ENCODE measurements at regions not wholly inside any gene's neighbourhood (a gene's known extent, or its start where the extent isn't known, plus 50 kb on each side); places are given as distances from the start of the nearest gene placed in this dataset.

DNA sequence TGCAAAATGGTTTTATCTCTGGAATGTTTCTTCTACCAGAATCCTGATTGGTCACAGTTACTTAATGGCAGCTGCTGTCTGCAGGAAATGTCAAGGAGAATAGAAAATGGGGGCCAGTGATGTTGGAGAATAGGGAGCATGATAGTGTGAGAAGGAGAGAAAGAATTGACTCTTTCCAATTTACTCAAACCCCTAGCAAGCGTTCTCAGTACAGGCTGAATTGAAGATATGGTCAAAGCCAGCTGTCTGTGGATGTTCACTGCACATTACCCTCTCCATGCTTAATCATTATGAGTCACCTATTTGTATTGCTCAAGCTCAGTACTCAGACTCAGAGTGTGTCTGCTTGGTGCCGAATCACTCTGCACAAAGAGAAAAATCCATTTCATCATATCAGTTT lies 57.8 kb upstream of the FAM47B start:
- ChIA-PET POLR2A (interaction anchor here (1.5 kb wide), 1 partner anchor 9 kb away, joined by 5 read pairs; no protein-coding TSS in a partner anchor), CTCF (interaction anchor here (2.9 kb wide), 1 partner anchor 34 kb away, joined by 7 read pairs; no protein-coding TSS in a partner anchor)
- peak overlapping the region; percentile 83 for H3K4me2 ChIP-seq
- DNase-seq (ENCODE audit: low read depth in 1 of 2, low spot score in 1 of 2) (peak; percentile 33 to 73), ATAC-seq (peak; percentile 100), FAIRE-seq (peak; percentile 100)
- peak overlapping the region; percentile 87 to 92 for H3K27ac ChIP-seq
- no peak overlapping the region for H3K4me3 ChIP-seq
- TF ChIP-seq FOSB (CRISPR knock-in tag; IDR thresholded peaks at IDR 0.05) (no peak), POLR2AphosphoS2 (conservative IDR thresholded peaks at IDR 0.05; ENCODE audit: low read length) (no peak), RFX5 (IDR thresholded peaks at IDR 0.05) (no peak), CHD2 (IDR thresholded peaks at IDR 0.05; ENCODE audit: low read length, partially characterized antibody) (no peak), MYC (IDR thresholded peaks at IDR 0.05; ENCODE audit: borderline replicate concordance, low read length) (no peak), NFE2L2 (conservative IDR thresholded peaks at IDR 0.05; ENCODE audit: low read length) (peak; percentile 45; the same call in 1 of the 2 replicates), MAX (IDR thresholded peaks at IDR 0.05) (peak; percentile 38; the same call in 1 of the 2 replicates), TFCP2L1 (CRISPR knock-in tag; IDR thresholded peaks at IDR 0.05) (no peak), RAD21 (conservative IDR thresholded peaks at IDR 0.05 in 1 of 2, IDR thresholded peaks at IDR 0.05 in 1 of 2) (no peak), MAZ (IDR thresholded peaks at IDR 0.05; ENCODE audit: borderline replicate concordance, low read depth, low read length) (no peak), EP300 (IDR thresholded peaks at IDR 0.05) (peak in 1 of 2 experiments; percentile 19; a peak in 1 of 5 replicates), JUN (IDR thresholded peaks at IDR 0.05) (peak; percentile 62 to 64; a peak in 2 of 5 replicates), CEBPB (IDR thresholded peaks at IDR 0.05) (peak; percentile 90 to 95), TP53 (CRISPR knock-in tag; IDR thresholded peaks at IDR 0.05) (no peak), ZC3H11A (IDR thresholded peaks at IDR 0.05) (no peak), JUNB (IDR thresholded peaks at IDR 0.05) (peak; percentile 88), HES2 (IDR thresholded peaks at IDR 0.05) (0 out of 2 replicates have a peak, but pooled peaks have one; percentile 38), FOSL2 (IDR thresholded peaks at IDR 0.05) (peak; percentile 95), FOSL2 (CRISPR knock-in tag; IDR thresholded peaks at IDR 0.05) (peak; percentile 96)
- TF ChIP-seq, protein P1, sequence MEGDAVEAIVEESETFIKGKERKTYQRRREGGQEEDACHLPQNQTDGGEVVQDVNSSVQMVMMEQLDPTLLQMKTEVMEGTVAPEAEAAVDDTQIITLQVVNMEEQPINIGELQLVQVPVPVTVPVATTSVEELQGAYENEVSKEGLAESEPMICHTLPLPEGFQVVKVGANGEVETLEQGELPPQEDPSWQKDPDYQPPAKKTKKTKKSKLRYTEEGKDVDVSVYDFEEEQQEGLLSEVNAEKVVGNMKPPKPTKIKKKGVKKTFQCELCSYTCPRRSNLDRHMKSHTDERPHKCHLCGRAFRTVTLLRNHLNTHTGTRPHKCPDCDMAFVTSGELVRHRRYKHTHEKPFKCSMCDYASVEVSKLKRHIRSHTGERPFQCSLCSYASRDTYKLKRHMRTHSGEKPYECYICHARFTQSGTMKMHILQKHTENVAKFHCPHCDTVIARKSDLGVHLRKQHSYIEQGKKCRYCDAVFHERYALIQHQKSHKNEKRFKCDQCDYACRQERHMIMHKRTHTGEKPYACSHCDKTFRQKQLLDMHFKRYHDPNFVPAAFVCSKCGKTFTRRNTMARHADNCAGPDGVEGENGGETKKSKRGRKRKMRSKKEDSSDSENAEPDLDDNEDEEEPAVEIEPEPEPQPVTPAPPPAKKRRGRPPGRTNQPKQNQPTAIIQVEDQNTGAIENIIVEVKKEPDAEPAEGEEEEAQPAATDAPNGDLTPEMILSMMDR (IDR thresholded peaks at IDR 0.05): no peak
- TF ChIP-seq, protein P2, sequence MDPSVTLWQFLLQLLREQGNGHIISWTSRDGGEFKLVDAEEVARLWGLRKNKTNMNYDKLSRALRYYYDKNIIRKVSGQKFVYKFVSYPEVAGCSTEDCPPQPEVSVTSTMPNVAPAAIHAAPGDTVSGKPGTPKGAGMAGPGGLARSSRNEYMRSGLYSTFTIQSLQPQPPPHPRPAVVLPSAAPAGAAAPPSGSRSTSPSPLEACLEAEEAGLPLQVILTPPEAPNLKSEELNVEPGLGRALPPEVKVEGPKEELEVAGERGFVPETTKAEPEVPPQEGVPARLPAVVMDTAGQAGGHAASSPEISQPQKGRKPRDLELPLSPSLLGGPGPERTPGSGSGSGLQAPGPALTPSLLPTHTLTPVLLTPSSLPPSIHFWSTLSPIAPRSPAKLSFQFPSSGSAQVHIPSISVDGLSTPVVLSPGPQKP (IDR thresholded peaks at IDR 0.05; ENCODE audit: low read depth, low read length): no peak
- TF ChIP-seq, protein P3, sequence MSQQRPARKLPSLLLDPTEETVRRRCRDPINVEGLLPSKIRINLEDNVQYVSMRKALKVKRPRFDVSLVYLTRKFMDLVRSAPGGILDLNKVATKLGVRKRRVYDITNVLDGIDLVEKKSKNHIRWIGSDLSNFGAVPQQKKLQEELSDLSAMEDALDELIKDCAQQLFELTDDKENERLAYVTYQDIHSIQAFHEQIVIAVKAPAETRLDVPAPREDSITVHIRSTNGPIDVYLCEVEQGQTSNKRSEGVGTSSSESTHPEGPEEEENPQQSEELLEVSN (IDR thresholded peaks at IDR 0.05; ENCODE audit: borderline replicate concordance, low read depth): no peak
- WGBS (ENCODE audit: missing lambda C conversion rate): 0% methylated on average over 2 of the region's 2 CpGs
- no peaks in the 10 kb centered on the region for H3K9me3 ChIP-seq
- peaks cover 35% of the 10 kb centered on the region for H3K4me1 ChIP-seq

DNA sequence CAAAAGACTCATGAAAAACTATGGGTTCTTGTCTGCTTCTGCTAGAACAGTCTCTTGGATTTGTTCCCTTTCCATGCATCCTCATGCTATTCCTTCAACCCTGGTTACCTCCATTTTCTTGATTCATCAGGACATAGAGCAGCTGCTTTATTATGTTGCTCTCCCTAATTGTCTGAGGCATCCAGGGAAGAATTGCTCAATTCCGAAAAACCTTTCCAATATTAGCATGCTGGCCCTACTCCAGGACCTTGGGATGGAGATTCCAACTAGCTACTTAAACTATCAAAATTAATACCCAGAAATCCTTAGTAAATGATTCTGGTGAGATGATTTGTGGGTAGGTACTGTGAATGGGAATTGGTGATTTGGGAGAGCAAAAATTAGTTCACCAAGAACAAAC lies 56.6 kb upstream of the FAM47B start:
- DNase-seq (ENCODE audit: low read depth in 1 of 2, low spot score in 1 of 2) (no peak), ATAC-seq (no peak), FAIRE-seq (no peak)
- Histone ChIP-seq H3K4me3 (no peak overlapping the region), H3K9me3 (no peaks in the 10 kb centered on the region), H3K4me1 (peaks cover 23% of the 10 kb centered on the region), H3K27ac (peak overlapping the region; percentile 87 to 92; a peak in 5 of 6 replicates), H3K4me2 (peak overlapping the region; percentile 83; the same call in 2 of the 3 replicates)
- no peak for TF ChIP-seq TP53 (CRISPR knock-in tag; IDR thresholded peaks at IDR 0.05)
- TF ChIP-seq ESRRA (IDR thresholded peaks at IDR 0.05; ENCODE audit: borderline replicate concordance, low read length): no peak
- no peak for TF ChIP-seq BHLHE40 (IDR thresholded peaks at IDR 0.05; ENCODE audit: low read depth, low read length)
- TF ChIP-seq, protein P1 (IDR thresholded peaks at IDR 0.05): no peak
- TF ChIP-seq KDM1A (IDR thresholded peaks at IDR 0.05; ENCODE audit: low read depth): no peak
- no peak for TF ChIP-seq NFE2L2 (conservative IDR thresholded peaks at IDR 0.05; ENCODE audit: low read length)
- TF ChIP-seq RAD21 (conservative IDR thresholded peaks at IDR 0.05 in 1 of 2, IDR thresholded peaks at IDR 0.05 in 1 of 2): no peak
- POLR2A ChIA-PET: interaction anchor here (1.5 kb wide), 1 partner anchor 11 kb away, joined by 5 read pairs; no protein-coding TSS in a partner anchor
- CTCF ChIA-PET: interaction anchor here (2.9 kb wide), 1 partner anchor 33 kb away, joined by 7 read pairs; no protein-coding TSS in a partner anchor
- 86% methylated on average over 1 of the region's 1 CpG for WGBS (ENCODE audit: missing lambda C conversion rate)
